A549 (cell line): ENCODE measurements at regions not wholly inside any gene's neighbourhood (a gene's known extent, or its start where the extent isn't known, plus 50 kb on each side); places are given as distances from the start of the nearest gene placed in this dataset.

ENCODE experiments used
- ATAC-seq, 2 experiments: fragments of 200-7000 bp in 1 of 2; fragments of >200 bp in 1 of 2; cut with Nextera tagmentation in 1 of 2; cut with Tn5 transposase in 1 of 2; 3 replicates each; pipeline versions ENCODE4 v1.8.0 to v1.9.1; 2018 to 2020; ENCODE audit warnings: mild to moderate bottlenecking in 1 of 2, moderate library complexity in 1 of 2
- CTCF ChIA-PET: fragments of 300-600 bp; sonication (Branson Sonifier 250); formaldehyde crosslinking; extraction: SDS; loops from one replicate; lab custom pipeline; 2021; ENCODE audit warnings: antibody characterized with exemption, inconsistent platforms; lab: Yijun Ruan, JAX
- POLR2A ChIA-PET: fragments of 350-600 bp; formaldehyde crosslinking; extraction: SDS; loops from one replicate; lab custom pipeline; 2021; ENCODE audit warnings: antibody characterized with exemption, inconsistent platforms; lab: Yijun Ruan, JAX
- DNase-seq, 2 experiments: peaks; one replicate each; pipeline versions ENCODE4 v3.0.0 to v3.0.0-alpha.2; 2011 to 2016; ENCODE audit warnings: low read depth in 1 of 2, low spot score in 1 of 2
- FAIRE-seq: peaks from 2 replicates; lab custom pipeline; 2011; peaks lifted over from hg19 to GRCh38; lab: Jason Lieb, UNC
- H3K27ac ChIP-seq, 2 experiments: fragments of >200 bp; sonication (Bioruptor Twin); formaldehyde crosslinking; 3 replicates each; pipeline ENCODE4 v1.5.1; 2016 to 2017
- H3K4me1 ChIP-seq: fragments of >200 bp; sonication (Bioruptor Twin); formaldehyde crosslinking; 3 replicates; pipeline ENCODE4 v1.6.1; 2016
- H3K4me2 ChIP-seq: fragments of >200 bp; sonication (Bioruptor Twin); formaldehyde crosslinking; 3 replicates; pipeline ENCODE4 v1.6.1; 2016
- H3K4me3 ChIP-seq: fragments of >200 bp; sonication (Bioruptor Twin); formaldehyde crosslinking; 3 replicates; pipeline ENCODE4 v1.5.1; 2016
- H3K9me3 ChIP-seq: fragments of >200 bp; sonication (Bioruptor Twin); formaldehyde crosslinking; 3 replicates; pipeline ENCODE4 v1.6.1; 2016
- BHLHE40 ChIP-seq: IDR thresholded peaks from 2 replicates; pipeline ENCODE4 v1.6.1; 2012; ENCODE audit warnings: low read depth, low read length, inconsistent platforms
- CBX8 ChIP-seq: fragments of 200-600 bp; sonication (generic); IDR thresholded peaks from 2 replicates; pipeline ENCODE4 v1.6.1; 2016
- CEBPB ChIP-seq, 2 experiments: fragments of >200 bp in 1 of 2; sonication (Bioruptor Twin) in 1 of 2; formaldehyde crosslinking in 1 of 2; IDR thresholded peaks; 2 replicates each; pipeline ENCODE4 v1.6.1; 2012 to 2016
- E2F6 ChIP-seq: IDR thresholded peaks from 2 replicates; pipeline ENCODE4 v1.6.1; 2012; ENCODE audit warnings: low read depth, borderline replicate concordance
- EHF ChIP-seq: fragments of 250-450 bp; sonication (Bioruptor Pico); IDR thresholded peaks from 2 replicates; pipeline ENCODE4 v1.5.0; 2020; ENCODE audit warnings: mild to moderate bottlenecking
- EHMT2 ChIP-seq: fragments of 200-600 bp; sonication (generic); IDR thresholded peaks from 2 replicates; pipeline ENCODE4 v1.6.1; 2016; ENCODE audit warnings: antibody characterized with exemption, low read depth, mild to moderate bottlenecking, moderate library complexity
- FOSL2 ChIP-seq, 2 experiments: fragments of 450-650 bp in 1 of 2; fragments of >200 bp in 1 of 2; sonication (Bioruptor Twin) in 1 of 2; formaldehyde crosslinking; IDR thresholded peaks; 2 replicates each; pipeline versions ENCODE4 v1.5.0 to v1.6.1; 2016 to 2020; ENCODE audit warnings: mild to moderate bottlenecking in 1 of 2, moderate library complexity in 1 of 2
- FOXS1 ChIP-seq: fragments of 250-450 bp; sonication (Bioruptor Pico); IDR thresholded peaks from 2 replicates; pipeline ENCODE4 v1.5.0; 2020; ENCODE audit warnings: mild to moderate bottlenecking, moderate library complexity
- GATA3 ChIP-seq: IDR thresholded peaks from 2 replicates; pipeline ENCODE4 v1.6.1; 2012; ENCODE audit warnings: borderline replicate concordance
- HEYL ChIP-seq: fragments of 250-450 bp; sonication (Bioruptor Pico); IDR thresholded peaks from 2 replicates; pipeline ENCODE4 v1.8.0; 2021; ENCODE audit warnings: mild to moderate bottlenecking, moderate library complexity
- HOXA7 ChIP-seq: fragments of 250-450 bp; sonication (Bioruptor Pico); IDR thresholded peaks from 2 replicates; pipeline ENCODE4 v1.5.0; 2020; ENCODE audit warnings: mild to moderate bottlenecking, moderate library complexity
- HOXB5 ChIP-seq: fragments of 250-450 bp; sonication (Bioruptor Pico); IDR thresholded peaks from 2 replicates; pipeline ENCODE4 v1.5.0; 2020; ENCODE audit warnings: mild to moderate bottlenecking, moderate library complexity
- JUNB ChIP-seq: fragments of >200 bp; sonication (Bioruptor Twin); formaldehyde crosslinking; IDR thresholded peaks from 2 replicates; pipeline ENCODE4 v1.6.1; 2016
- MAX ChIP-seq: IDR thresholded peaks from 2 replicates; pipeline ENCODE4 v1.6.1; 2012
- NFE2L2 ChIP-seq: fragments of 150-350 bp; conservative IDR thresholded peaks from 2 replicates; pipeline ENCODE4 v1.6.1; 2014; ENCODE audit warnings: low read length
- NPAS2 ChIP-seq: fragments of 250-450 bp; sonication (Bioruptor Pico); IDR thresholded peaks from 2 replicates; pipeline ENCODE4 v1.8.0; 2022; ENCODE audit warnings: mild to moderate bottlenecking, moderate library complexity, borderline replicate concordance
- POLR2A ChIP-seq: IDR thresholded peaks from 2 replicates; pipeline ENCODE4 v1.6.1; 2012; ENCODE audit warnings: mild to moderate bottlenecking, low read length
- RAD21 ChIP-seq, 2 experiments: fragments of >200 bp in 1 of 2; sonication (Bioruptor Twin) in 1 of 2; formaldehyde crosslinking in 1 of 2; IDR thresholded peaks in 1 of 2; conservative IDR thresholded peaks in 1 of 2; 2 replicates in 1 of 2; 3 replicates in 1 of 2; pipeline ENCODE4 v1.6.1; 2012 to 2018; ENCODE audit warnings: inconsistent platforms in 1 of 2
- RARB ChIP-seq: fragments of 250-450 bp; sonication (Bioruptor Pico); IDR thresholded peaks from 2 replicates; pipeline ENCODE4 v1.8.0; 2021; ENCODE audit warnings: mild to moderate bottlenecking, moderate library complexity
- REST ChIP-seq: fragments of 200-600 bp; sonication (generic); IDR thresholded peaks from 2 replicates; pipeline ENCODE4 v1.6.1; 2016; ENCODE audit warnings: antibody characterized with exemption, mild to moderate bottlenecking, moderate library complexity
- SMC3 ChIP-seq: fragments of >200 bp; sonication (Bioruptor Twin); formaldehyde crosslinking; IDR thresholded peaks from 3 replicates; pipeline ENCODE4 v1.6.1; 2018; ENCODE audit warnings: inconsistent platforms
- USF2 ChIP-seq: fragments of 450-650 bp; IDR thresholded peaks from 2 replicates; pipeline ENCODE4 v1.6.1; 2014; ENCODE audit warnings: antibody characterized with exemption
- ZC3H11A ChIP-seq: fragments of 450-650 bp; IDR thresholded peaks from 2 replicates; pipeline ENCODE4 v1.6.1; 2014; ENCODE audit warnings: antibody characterized with exemption, mild to moderate bottlenecking
- ZFP36 ChIP-seq: fragments of 450-650 bp; IDR thresholded peaks from 2 replicates; pipeline ENCODE4 v1.6.1; 2014; ENCODE audit warnings: borderline replicate concordance; ENCODE audit not compliant: partially characterized antibody
- ZNF302 ChIP-seq: fragments of 250-450 bp; sonication (Bioruptor Pico); IDR thresholded peaks from 2 replicates; pipeline ENCODE4 v1.9.0; 2021; ENCODE audit warnings: inconsistent platforms, mild to moderate bottlenecking, moderate library complexity
- WGBS: methylation state at CpG from one replicate; pipeline ENCODE4 v1.1.6; 2017; ENCODE audit errors: missing lambda C conversion rate; 5-methylcytosine and 5-hydroxymethylcytosine counted together
- TF ChIP-seq, protein P1 (sequence below): fragments of 250-450 bp; sonication (Bioruptor Pico); IDR thresholded peaks from 2 replicates; pipeline ENCODE4 v1.5.0; 2021; ENCODE audit warnings: mild to moderate bottlenecking, moderate library complexity, borderline replicate concordance
- TF ChIP-seq, protein P2 (sequence below): fragments of 250-450 bp; sonication (Bioruptor Pico); IDR thresholded peaks from 2 replicates; pipeline ENCODE4 v1.5.0; 2020; ENCODE audit warnings: low read depth, mild to moderate bottlenecking, moderate library complexity

DNA sequence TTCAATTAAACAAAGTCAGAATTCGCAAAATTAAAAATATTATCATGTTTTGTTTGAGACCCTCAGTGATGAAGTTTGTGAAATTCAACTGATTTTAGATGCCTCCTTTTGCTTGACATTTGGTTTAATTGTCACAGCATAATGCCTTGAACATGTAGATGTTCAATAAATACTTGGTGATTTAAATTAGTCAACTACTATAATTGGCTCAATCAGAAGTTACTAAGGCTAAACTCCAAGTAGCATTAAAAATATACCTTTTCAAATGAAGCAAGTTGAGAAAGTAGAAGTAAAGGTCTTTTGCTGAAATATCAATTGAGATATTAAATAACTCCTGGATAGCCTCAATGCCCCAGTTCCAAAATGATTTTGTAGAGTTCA, 145.8 kb upstream of the AKIRIN2 start:
- H3K4me3 ChIP-seq: no peak overlapping the region

DNA sequence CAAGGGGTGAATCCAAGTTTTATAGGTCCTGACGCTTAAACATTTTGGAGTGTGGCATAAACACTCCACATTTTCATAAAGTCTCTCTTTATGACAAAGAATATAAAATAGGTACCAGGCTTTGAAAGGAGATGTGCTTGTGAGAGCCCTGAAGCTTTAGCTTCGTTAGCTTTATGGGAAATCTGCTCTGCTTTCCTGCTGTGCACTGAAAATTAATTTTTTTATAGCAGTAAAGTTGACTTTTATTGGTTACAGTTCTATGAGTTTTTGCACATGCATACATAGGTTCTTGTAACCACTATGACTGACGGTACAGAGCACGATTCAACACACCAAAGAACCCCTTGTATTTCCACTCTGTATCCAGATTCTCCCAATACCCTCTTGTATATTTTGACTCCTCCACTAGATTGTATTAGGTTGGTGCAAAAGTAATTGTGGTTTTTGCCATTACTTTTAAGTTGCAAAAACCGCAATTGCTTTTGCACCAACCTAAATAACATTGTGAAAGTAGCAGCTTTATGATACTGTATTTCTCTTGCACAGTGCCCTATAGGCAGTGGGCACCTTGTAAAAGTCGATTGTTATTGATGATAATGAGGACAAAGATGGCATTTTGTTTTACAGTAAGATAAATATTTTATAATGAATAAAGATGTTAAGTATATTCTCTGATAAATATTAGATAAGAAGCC, 145.2 kb upstream of the AKIRIN2 start:
- H3K27ac ChIP-seq: no peak overlapping the region
- ATAC-seq: no peak
- H3K4me2 ChIP-seq: no peak overlapping the region
- ChIA-PET CTCF (interaction anchor here (0.6 kb wide), 1 partner anchor 598 kb away, joined by 3 read pairs; no protein-coding TSS in a partner anchor), POLR2A (no interaction called here)
- FAIRE-seq: no peak
- H3K4me1 ChIP-seq: no peaks in the 10 kb centered on the region
- DNase-seq: no peak
- 50% methylated on average over 6 of the region's 6 CpGs for WGBS
- no peak overlapping the region for H3K4me3 ChIP-seq
- no peaks in the 10 kb centered on the region for H3K9me3 ChIP-seq
- TF ChIP-seq, protein P1, sequence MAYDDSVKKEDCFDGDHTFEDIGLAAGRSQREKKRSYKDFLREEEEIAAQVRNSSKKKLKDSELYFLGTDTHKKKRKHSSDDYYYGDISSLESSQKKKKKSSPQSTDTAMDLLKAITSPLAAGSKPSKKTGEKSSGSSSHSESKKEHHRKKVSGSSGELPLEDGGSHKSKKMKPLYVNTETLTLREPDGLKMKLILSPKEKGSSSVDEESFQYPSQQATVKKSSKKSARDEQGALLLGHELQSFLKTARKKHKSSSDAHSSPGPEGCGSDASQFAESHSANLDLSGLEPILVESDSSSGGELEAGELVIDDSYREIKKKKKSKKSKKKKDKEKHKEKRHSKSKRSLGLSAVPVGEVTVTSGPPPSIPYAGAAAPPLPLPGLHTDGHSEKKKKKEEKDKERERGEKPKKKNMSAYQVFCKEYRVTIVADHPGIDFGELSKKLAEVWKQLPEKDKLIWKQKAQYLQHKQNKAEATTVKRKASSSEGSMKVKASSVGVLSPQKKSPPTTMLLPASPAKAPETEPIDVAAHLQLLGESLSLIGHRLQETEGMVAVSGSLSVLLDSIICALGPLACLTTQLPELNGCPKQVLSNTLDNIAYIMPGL (CRISPR knock-in tag): no peak
- TF ChIP-seq FOXS1: no peak
- no peak for TF ChIP-seq USF2
- TF ChIP-seq CEBPB (IDR thresholded peaks at IDR 0.05): no peak
- TF ChIP-seq E2F6: no peak
- TF ChIP-seq, protein P2, sequence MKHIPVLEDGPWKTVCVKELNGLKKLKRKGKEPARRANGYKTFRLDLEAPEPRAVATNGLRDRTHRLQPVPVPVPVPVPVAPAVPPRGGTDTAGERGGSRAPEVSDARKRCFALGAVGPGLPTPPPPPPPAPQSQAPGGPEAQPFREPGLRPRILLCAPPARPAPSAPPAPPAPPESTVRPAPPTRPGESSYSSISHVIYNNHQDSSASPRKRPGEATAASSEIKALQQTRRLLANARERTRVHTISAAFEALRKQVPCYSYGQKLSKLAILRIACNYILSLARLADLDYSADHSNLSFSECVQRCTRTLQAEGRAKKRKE (CRISPR knock-in tag): no peak
- TF ChIP-seq ZC3H11A: no peak
- TF ChIP-seq RARB (CRISPR knock-in tag): no peak
- no peak for TF ChIP-seq HEYL
- no peak for TF ChIP-seq JUNB
- no peak for TF ChIP-seq FOSL2 (IDR thresholded peaks at IDR 0.05)
- TF ChIP-seq FOSL2 (CRISPR knock-in tag; IDR thresholded peaks at IDR 0.05): no peak

More for the DNA sequence above, 145.8 kb upstream of the AKIRIN2 start:
- ChIA-PET POLR2A (no interaction called here), CTCF (no interaction called here)
- 86% methylated on average over 1 of the region's 1 CpG for WGBS
- H3K4me2 ChIP-seq: no peak overlapping the region
- H3K9me3 ChIP-seq: no peaks in the 10 kb centered on the region
- DNase-seq: no peak
- no peak for ATAC-seq
- no peak overlapping the region for H3K27ac ChIP-seq
- FAIRE-seq: no peak
- H3K4me1 ChIP-seq: no peaks in the 10 kb centered on the region
- TF ChIP-seq SMC3 (no peak), FOSL2 (IDR thresholded peaks at IDR 0.05) (no peak), FOSL2 (CRISPR knock-in tag; IDR thresholded peaks at IDR 0.05) (no peak), BHLHE40 (no peak), GATA3 (no peak), RAD21 (conservative IDR thresholded peaks at IDR 0.05 in 1 of 2, IDR thresholded peaks at IDR 0.05 in 1 of 2) (no peak), ZNF302 (CRISPR knock-in tag) (no peak), EHF (no peak), EHMT2 (no peak), HEYL (no peak), NFE2L2 (no peak), HOXB5 (CRISPR knock-in tag) (no peak), NPAS2 (CRISPR knock-in tag) (no peak), MAX (no peak), REST (no peak), CBX8 (no peak), FOXS1 (no peak), HOXA7 (CRISPR knock-in tag) (no peak), POLR2A (no peak), ZFP36 (no peak)
- TF ChIP-seq, protein P1 (CRISPR knock-in tag): no peak
